ENCODE measurements at regions not wholly inside any gene's neighbourhood (a gene's known extent, or its start where the extent isn't known, plus 50 kb on each side); places are given as distances from the start of the nearest gene placed in this dataset.

DNA sequence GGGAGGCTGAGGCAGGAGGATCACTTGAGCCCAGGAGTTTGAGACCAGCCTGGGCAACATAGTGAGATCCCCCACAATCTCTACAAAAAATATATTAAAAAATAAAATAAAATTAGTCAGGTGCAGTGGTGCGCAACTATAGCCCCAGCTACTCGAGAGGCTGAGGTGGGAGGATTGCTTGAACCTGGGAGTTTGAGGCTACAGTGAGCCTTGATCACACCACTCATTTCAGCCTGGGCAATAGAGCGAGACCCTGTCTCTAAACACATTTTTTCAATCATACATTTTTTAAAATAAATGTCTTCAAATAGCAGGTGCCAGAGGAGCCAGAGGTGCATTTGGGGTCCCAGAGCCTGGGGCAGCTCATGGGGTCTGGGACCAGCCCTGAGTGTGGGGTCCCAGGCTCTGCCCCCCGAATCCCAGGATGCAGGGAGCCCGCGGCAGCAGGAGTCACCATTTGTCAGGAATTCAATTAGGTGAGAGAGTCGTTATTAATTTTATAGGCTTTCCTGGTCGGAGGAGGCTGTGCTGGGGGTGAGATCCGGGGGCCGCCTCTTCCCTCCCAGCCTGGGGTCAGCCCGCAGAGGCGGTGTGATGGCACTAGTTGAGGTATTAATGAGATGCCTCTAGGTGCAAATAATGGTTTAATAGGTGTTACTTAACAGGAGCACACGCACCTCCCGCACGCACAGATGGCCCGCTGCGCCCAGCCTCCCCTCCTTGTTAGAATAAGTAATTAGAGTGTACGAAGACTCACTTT, 78.3 kb downstream of the MICALL2 start:
- no peak for DNase-seq

DNA sequence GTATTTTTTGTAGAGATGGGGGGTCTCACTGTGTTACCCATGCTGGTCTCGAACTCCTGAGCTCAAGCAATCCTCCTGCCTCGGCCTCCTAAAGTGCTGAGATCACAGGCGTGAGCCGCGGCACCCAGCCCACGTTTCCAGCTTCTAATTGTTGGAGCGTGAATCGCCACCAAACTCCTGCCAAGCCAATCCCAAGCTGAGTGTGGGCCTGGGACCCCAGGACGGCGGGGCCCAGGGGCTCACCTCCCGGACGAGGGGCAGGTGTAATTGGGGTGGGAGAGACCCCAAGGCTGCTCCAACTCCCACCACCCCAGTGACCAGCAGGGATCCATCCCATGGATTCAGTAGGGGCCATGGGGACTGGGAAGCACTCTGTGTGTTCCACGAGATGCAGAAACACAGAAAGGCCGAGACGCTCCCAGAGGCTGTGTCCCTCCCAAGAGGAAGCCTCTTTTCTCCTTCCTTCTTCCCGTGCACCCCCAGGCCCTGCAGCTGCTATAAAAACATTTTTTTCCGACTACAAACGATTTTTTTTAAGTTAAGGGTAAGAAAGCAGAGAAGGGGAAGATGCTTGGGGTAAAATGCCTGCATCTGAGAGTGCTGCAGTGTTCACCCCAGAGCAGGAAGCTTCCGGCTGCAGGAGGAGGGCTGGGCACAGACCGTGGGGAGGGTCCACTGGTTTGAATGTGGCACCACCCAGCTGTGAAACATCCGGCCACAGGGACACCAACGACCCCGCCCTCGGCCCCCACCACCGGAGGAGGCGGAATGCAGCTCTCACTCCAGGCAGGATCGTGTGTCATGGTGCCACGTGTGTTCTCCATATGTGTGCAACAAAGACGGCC, 76.5 kb downstream of the MICALL2 start:
- DNase-seq, result no peak

DNA sequence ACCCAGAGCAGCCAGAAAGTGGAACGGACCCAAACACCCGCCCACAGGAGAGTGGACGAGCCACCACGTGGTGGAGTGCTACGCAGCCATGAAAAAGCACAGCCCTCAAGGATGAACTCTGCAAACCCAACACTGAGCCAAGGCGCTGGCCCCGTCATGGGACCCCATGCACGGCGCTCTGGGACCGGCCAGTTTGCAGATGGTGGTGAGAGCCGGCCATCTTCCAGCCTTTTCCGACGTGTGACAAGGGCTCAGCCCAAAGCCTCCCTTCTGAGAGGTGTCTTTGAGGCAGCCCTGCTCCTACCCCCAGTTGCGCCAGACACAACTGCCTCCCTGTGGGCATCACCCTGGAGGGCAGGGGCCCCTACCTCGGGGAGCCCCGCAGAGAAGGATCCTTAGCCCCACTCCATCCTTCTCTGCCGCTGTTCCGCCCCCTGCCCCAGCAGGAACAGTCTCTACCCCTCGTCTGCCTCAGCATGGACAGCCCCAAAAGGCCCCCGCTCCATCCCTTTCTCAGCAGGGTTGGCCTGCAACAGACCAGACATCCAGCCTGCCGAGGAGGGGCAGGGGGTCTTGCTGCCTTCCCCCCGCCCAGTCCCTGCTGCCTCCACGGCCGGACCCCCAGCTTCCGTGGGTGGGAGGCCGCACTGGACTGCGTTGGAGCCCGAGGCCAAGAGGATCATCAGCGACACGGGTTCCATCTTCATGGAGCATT, 75.7 kb downstream of the MICALL2 start:
- no peak for DNase-seq

DNA sequence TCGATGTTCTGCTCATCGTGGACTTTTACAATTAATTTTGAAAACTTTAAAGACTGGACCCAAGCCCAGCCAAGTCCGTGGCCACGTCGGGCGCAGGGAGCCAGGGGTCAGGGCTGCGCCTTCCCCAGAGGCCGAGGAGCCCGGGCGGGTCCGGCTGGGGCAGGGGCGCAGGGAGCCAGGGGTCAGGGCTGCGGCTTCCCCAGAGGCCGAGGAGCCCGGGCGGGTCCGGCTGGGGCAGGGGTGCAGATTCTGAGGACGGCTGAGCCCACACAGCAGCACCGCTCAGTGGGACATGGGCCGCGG, 75.2 kb downstream of the MICALL2 start:
- DNase-seq, result no peak
